ENCODE measurements at regions not wholly inside any gene's neighbourhood (a gene's known extent, or its start where the extent isn't known, plus 50 kb on each side); places are given as distances from the start of the nearest gene placed in this dataset.

GRCh38 chr6:157741948-157742556 is 81.0 kb upstream of the SNX9 start:
- H3K4me3 ChIP-seq, result no peak overlapping the region
- POLR2A ChIA-PET, result interaction anchor here (0.5 kb wide), 1 partner anchor 81 kb away, joined by 3 read pairs; no protein-coding TSS in a partner anchor
- peaks cover 0 to 6% of the 10 kb centered on the region in 2 experiments; a peak in 1 of 5 replicates for H3K27me3 ChIP-seq (ENCODE audit: control insufficient read depth in 2 of 2, insufficient read depth in 2 of 2, low read length in 2 of 2)
- no TSS peak for BruUV-seq (replicated peaks)
- no peak overlapping the region for H3K27ac ChIP-seq (ENCODE audit: extremely low read depth, low read depth, low read length)
- FAIRE-seq, result no peak
- CTCF ChIA-PET (ENCODE audit: low intra/inter-chr PET ratio), result no interaction called here
- H3K9me1 ChIP-seq (ENCODE audit: control insufficient read depth, insufficient read depth, low read length), result no peaks in the 10 kb centered on the region
- intact Hi-C loops (cut with micrococcal nuclease) (no loop called here), in situ Hi-C loops (cut with MboI) (no loop called here)
- no peaks in the 10 kb centered on the region for H3K36me3 ChIP-seq (ENCODE audit: control insufficient read depth, insufficient read depth, low read length)
- no peak for DNase-seq (ENCODE audit: extremely low read depth in 1 of 4, low spot score in 3 of 4)
- 15% methylated on average over 5 of the region's 5 CpGs for WGBS (ENCODE audit: insufficient coverage, low coverage, missing lambda C conversion rate)
- no peaks in the 10 kb centered on the region for H3K9me3 ChIP-seq (replicated peaks; ENCODE audit: control insufficient read depth, insufficient read depth, low read depth, low read length)
- H3K4me1 ChIP-seq (replicated peaks in 1 of 2; ENCODE audit: control insufficient read depth in 2 of 2, insufficient read depth in 2 of 2, low read length in 2 of 2), result peaks cover 0 to 2% of the 10 kb centered on the region in 2 experiments; a peak in 3 of 5 replicates
- no peaks in the 10 kb centered on the region for H3K79me2 ChIP-seq (ENCODE audit: control insufficient read depth, insufficient read depth, low read length)
- ATAC-seq, result no peak
- no peak for TF ChIP-seq CUX1 (CRISPR knock-in tag; IDR thresholded peaks at IDR 0.05)
- peak; percentile 86 for TF ChIP-seq DACH1 (IDR thresholded peaks at IDR 0.05; ENCODE audit: partially characterized antibody)
- H4K20me1 ChIP-seq (replicated peaks; ENCODE audit: control insufficient read depth, insufficient read depth, low read length), result no peaks in the 10 kb centered on the region
- H3K9ac ChIP-seq (ENCODE audit: insufficient read depth in 1 of 2, low read depth in 2 of 2, low read length in 2 of 2), result no peak overlapping the region
- no peak overlapping the region for H3K4me2 ChIP-seq (ENCODE audit: insufficient read depth, low read length)
- H2AFZ ChIP-seq (ENCODE audit: low read depth, low read length), result 0 out of 2 replicates have a peak overlapping the region, but pooled peaks have one; percentile 24

All from K562 (cell line).